Left lung (tissue), 4 donors: ENCODE measurements at regions not wholly inside any gene's neighbourhood (a gene's known extent, or its start where the extent isn't known, plus 50 kb on each side); places are given as distances from the start of the nearest gene placed in this dataset.

ENCODE experiments used
- ATAC-seq: fragments of 200-7000 bp; cut with Tn5 transposase; one replicate; pipeline ENCODE4 v1.9.1; 2020; ENCODE audit warnings: moderate library complexity
- DNase-seq, 4 donors: peaks; one replicate each; pipeline ENCODE4 v3.0.0-alpha.2; 2013 to 2020
- H3K27ac ChIP-seq, 2 donors: fragments of 200-600 bp; sonication (generic) in 1 of 2; one replicate each; pipeline versions ENCODE4 v1.5.0 to v1.8.0; 2020 to 2021
- H3K27me3 ChIP-seq, 2 donors: fragments of 200-600 bp; sonication (generic) in 1 of 2; one replicate each; pipeline versions ENCODE4 v1.5.0 to v1.8.0; 2020 to 2021
- H3K36me3 ChIP-seq, 2 donors: fragments of 200-600 bp; sonication (generic) in 1 of 2; one replicate each; pipeline versions ENCODE4 v1.5.0 to v1.8.0; 2020 to 2021
- H3K4me1 ChIP-seq, 2 donors: fragments of 200-600 bp; one replicate each; pipeline ENCODE4 v1.8.0; 2021
- H3K4me3 ChIP-seq, 2 donors: fragments of 200-600 bp; sonication (generic) in 1 of 2; one replicate each; pipeline versions ENCODE4 v1.5.0 to v1.8.0; 2020 to 2021; ENCODE audit warnings: mild to moderate bottlenecking in 1 of 2
- H3K9me3 ChIP-seq, 2 donors: fragments of 200-600 bp; sonication (generic) in 1 of 2; one replicate each; pipeline versions ENCODE4 v1.5.0 to v1.8.0; 2020 to 2021
- intact Hi-C, 2 donors: fragments of 100-400 bp; cut with DNase I; formaldehyde crosslinking; loops; one replicate each; pipeline versions ENCODE4 v1.11.2 to v1.14.2; 2022
- TF ChIP-seq, protein P1 (sequence below), 2 donors: fragments of 200-600 bp; sonication (generic) in 1 of 2; IDR thresholded peaks; one replicate each; pipeline versions ENCODE4 v1.5.0 to v1.8.0; 2021; ENCODE audit warnings: antibody characterized with exemption in 2 of 2
- donor health status: DM: no; HTN: yes; CAD: no.
- donor health status: DM: no; HTN: no; CAD: no.

DNA sequence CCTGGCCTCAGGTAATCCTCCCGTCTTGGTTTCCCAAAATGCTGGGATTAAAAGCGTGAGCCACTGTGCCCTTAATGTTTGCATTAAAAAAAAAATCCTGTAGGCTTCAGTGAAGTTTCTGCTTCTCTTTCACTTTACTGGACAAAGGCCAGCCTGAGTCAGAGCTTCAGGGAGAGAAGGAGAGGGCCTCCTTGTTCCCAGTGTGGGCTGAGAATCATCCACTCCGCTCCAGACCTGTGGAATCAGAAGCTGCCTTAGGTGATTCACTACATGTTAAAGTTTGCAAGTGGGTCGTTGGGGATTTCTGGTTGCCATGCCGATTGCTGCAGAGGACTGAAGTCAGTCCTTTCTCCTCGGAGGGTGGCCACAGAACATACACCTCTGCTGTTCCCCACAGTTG lies 113.3 kb upstream of the EEF1E1 start:
- peaks cover 0 to 8% of the 10 kb centered on the region in 2 donors for H3K27me3 ChIP-seq
- DNase-seq = no peak
- intact Hi-C loops = no loop called here
- H3K4me1 ChIP-seq = no peaks in the 10 kb centered on the region
- no peak overlapping the region for H3K4me3 ChIP-seq
- H3K36me3 ChIP-seq = no peaks in the 10 kb centered on the region
- ATAC-seq = peak; percentile 29
- no peak overlapping the region for H3K27ac ChIP-seq
- TF ChIP-seq, protein P1, sequence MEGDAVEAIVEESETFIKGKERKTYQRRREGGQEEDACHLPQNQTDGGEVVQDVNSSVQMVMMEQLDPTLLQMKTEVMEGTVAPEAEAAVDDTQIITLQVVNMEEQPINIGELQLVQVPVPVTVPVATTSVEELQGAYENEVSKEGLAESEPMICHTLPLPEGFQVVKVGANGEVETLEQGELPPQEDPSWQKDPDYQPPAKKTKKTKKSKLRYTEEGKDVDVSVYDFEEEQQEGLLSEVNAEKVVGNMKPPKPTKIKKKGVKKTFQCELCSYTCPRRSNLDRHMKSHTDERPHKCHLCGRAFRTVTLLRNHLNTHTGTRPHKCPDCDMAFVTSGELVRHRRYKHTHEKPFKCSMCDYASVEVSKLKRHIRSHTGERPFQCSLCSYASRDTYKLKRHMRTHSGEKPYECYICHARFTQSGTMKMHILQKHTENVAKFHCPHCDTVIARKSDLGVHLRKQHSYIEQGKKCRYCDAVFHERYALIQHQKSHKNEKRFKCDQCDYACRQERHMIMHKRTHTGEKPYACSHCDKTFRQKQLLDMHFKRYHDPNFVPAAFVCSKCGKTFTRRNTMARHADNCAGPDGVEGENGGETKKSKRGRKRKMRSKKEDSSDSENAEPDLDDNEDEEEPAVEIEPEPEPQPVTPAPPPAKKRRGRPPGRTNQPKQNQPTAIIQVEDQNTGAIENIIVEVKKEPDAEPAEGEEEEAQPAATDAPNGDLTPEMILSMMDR (IDR thresholded peaks at IDR 0.05) = no peak
- H3K9me3 ChIP-seq = no peaks in the 10 kb centered on the region

DNA sequence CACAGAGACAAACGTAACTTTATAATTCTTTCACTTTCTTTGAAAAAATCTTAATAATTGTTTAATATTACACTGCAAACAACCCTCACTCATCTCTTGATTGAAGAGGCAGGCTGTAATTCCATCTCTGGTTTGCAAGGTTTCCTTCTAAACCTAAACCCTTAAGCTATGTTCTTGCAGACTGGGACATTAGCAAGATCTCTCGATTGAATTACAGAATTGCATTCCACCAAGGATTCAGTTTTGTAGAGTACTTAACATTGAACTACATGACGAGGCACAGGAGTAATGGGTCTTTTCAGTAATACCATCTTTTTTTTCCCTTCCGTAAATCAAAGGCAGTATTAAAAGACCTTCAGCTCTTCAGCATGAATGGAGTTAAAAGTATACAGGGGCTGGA lies 111.6 kb upstream of the EEF1E1 start:
- ATAC-seq (no peak), DNase-seq (no peak)
- Histone ChIP-seq H3K4me3 (no peak overlapping the region), H3K4me1 (no peaks in the 10 kb centered on the region), H3K27me3 (peaks cover 0 to 8% of the 10 kb centered on the region in 2 donors), H3K36me3 (no peaks in the 10 kb centered on the region), H3K27ac (no peak overlapping the region), H3K9me3 (no peaks in the 10 kb centered on the region)
- intact Hi-C loops = no loop called here
- TF ChIP-seq, protein P1 (IDR thresholded peaks at IDR 0.05) = no peak

DNA sequence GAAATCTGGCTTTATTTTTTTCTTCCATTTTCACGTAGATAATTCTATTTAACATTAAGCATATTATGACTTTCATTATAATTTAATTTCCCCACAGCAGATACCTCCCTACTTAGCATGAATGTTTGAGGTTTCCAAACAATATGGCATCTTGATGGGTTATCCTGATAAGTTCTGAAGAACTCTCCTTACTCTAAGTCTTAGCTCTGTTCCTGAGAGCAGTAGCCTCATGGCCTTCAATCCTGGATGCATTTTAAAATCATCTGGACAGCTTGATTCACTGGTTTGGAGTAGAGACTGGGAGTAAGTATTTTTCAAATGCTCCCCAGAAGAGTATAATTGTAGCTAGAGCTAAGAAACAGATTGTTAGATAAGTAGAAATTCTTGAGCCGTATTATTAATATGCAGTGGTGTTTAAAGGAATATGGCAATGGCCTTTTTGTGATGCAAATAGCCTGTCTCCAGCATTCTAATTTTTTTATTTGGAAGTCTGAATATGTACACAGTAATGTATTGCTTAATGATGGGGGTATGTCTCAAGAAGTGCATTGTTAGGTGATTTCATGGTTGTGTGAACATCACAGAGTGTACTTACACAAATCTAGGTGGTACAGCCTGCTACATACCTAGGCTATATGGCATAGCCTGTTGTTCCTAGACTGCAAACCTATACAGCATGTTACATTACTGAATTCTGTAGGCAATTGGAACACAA lies 110.5 kb upstream of the EEF1E1 start:
- Histone ChIP-seq H3K9me3 (no peaks in the 10 kb centered on the region), H3K4me3 (no peak overlapping the region), H3K4me1 (no peaks in the 10 kb centered on the region), H3K27me3 (peaks cover 0 to 8% of the 10 kb centered on the region in 2 donors), H3K36me3 (no peaks in the 10 kb centered on the region), H3K27ac (no peak overlapping the region)
- intact Hi-C loops = no loop called here
- TF ChIP-seq, protein P1 (IDR thresholded peaks at IDR 0.05) = no peak
- DNase-seq = no peak
- ATAC-seq = no peak

DNA sequence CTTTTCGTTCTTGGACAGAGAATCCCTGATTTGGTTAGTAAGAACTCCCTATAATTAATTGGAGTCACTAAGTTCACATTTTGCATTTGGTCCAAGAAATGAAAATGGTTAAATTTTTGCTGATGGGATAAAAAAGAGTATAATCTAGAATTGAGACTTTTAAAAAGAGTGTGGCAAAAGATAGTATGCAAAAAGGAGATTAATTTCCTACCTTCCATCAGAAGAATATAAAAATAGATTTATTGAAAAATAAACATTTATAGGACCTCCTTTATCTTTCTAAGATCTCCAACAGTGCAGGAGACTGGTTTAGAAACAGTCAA lies 105.5 kb upstream of the EEF1E1 start:
- Histone ChIP-seq H3K4me3 (no peak overlapping the region), H3K36me3 (no peaks in the 10 kb centered on the region), H3K4me1 (no peaks in the 10 kb centered on the region), H3K27me3 (peaks cover 0 to 17% of the 10 kb centered on the region in 2 donors), H3K27ac (no peak overlapping the region), H3K9me3 (no peaks in the 10 kb centered on the region)
- intact Hi-C loops = no loop called here
- ATAC-seq = no peak
- TF ChIP-seq, protein P1 (IDR thresholded peaks at IDR 0.05) = no peak
- no peak for DNase-seq

DNA sequence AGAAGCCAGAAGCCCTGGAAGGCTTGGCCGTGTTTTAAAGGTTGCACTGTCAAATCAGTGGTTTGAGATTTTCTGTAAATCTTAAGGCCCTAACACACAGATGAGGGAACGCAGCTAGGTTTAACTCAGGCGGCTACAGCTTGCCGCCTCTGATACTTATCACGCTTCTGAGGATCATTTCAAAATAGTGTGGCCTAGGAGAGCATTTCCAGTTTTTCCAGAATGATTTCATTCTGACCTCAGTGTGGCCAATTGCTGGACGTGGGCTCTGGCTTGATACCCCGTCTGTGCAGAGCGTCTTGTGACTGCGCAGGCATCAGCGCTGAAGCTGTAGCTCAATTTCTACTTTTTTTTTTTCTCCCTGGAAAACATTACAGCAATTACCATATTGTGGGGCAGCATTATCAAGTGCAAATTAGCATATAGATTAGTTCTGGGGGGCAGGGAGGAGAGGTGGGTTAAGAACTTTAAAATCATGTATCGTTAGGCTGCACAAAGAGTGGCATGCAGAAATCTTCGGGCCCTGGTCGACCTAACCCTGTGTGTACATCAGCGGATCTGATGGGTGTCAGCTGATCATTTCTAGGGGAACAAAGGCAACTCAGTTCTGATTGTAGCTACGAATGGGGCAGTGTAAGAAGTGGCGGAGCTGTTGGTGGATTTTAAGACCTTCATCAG lies 105.0 kb upstream of the EEF1E1 start:
- Histone ChIP-seq H3K4me3 (no peak overlapping the region), H3K9me3 (no peaks in the 10 kb centered on the region), H3K4me1 (no peaks in the 10 kb centered on the region), H3K36me3 (no peaks in the 10 kb centered on the region), H3K27me3 (peaks cover 0 to 17% of the 10 kb centered on the region in 2 donors), H3K27ac (no peak overlapping the region)
- TF ChIP-seq, protein P1 (IDR thresholded peaks at IDR 0.05) = no peak
- ATAC-seq (no peak), DNase-seq (no peak)
- intact Hi-C loops = no loop called here
